ENCODE measurements at regions not wholly inside any gene's neighbourhood (a gene's known extent, or its start where the extent isn't known, plus 50 kb on each side); places are given as distances from the start of the nearest gene placed in this dataset.
"Not testable (repeated sequence)": the region's sequence is repeated elsewhere in the genome, so short reads cannot be mapped to it uniquely, and the experiment has no call there.

DNA sequence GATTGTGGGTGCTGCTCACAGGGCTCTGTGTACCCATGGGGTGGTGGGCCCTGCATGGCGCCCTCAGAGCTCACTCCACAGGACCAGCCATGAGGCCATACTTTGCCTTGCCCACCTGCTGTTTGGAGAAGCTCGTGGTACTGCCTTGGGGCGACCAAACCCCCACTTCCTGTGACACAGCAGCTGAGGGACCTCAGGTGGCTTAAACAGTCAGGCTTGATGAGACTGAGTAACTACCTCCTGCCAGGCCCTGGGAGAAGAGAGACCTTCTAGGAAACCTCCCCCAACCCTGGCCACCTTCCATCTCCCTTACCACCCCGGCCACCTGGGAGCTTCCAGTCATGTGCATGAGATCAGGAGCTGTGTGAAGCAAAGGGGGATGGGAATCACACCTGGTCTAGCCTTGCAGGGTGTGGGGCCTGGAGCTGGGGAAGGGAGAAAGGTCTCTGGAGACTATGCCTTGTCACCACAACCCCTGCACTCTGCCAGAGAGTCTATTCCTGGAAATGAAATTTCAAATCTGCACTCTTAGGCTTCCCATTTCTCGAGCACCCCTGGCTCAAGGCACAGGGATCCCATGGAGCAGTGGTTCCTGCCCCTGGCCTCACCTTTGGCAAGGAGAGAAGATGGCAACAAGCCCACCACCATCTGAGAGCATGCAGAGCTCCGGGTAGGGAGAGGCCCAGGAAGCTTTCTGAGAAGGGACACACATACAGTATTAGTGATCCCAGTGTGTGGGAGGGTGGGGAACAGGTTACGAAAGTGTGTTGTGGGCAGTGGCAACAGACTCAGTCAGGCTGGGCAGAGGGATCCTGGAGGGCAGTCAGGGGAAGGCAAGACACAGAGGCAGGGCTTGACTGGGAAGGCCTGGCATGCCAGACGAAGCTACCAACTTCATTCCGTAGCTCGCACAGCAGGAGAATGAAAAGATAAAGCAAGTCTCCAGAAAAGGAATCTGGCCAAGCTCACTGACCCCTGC, 125.0 kb downstream of the URI1 start:
- 90 to 92% methylated on average over 10 of the region's 10 CpGs for WGBS, 2 experiments
- Histone ChIP-seq H3K36me3 (ENCODE audit: control insufficient read depth, insufficient read depth, low read length) (no peaks in the 10 kb centered on the region), H3K4me1 (ENCODE audit: control insufficient read depth, insufficient read depth, low read length) (peaks cover 8% of the 10 kb centered on the region), H3K27me3 (ENCODE audit: control insufficient read depth, insufficient read depth, low read length, poor library complexity, severe bottlenecking) (peaks cover 1% of the 10 kb centered on the region), H3K4me3 (ENCODE audit: insufficient read depth, low read depth, low read length) (no peak overlapping the region), H3K27ac (ENCODE audit: insufficient read depth, low read depth, low read length, poor library complexity, severe bottlenecking) (no peak overlapping the region), H3K9me3 (ENCODE audit: control insufficient read depth, low read length) (no peaks in the 10 kb centered on the region)

GRCh38 chr19:30067956-30068506, 126.0 kb downstream of the URI1 start:
- not testable (repeated sequence) for H3K36me3 ChIP-seq (ENCODE audit: control insufficient read depth, insufficient read depth, low read length); H3K27ac ChIP-seq (ENCODE audit: insufficient read depth, low read depth, low read length, poor library complexity, severe bottlenecking); H3K4me1 ChIP-seq (ENCODE audit: control insufficient read depth, insufficient read depth, low read length); H3K4me3 ChIP-seq (ENCODE audit: insufficient read depth, low read depth, low read length); H3K9me3 ChIP-seq (ENCODE audit: control insufficient read depth, low read length); H3K27me3 ChIP-seq (ENCODE audit: control insufficient read depth, insufficient read depth, low read length, poor library complexity, severe bottlenecking)
- WGBS, 2 experiments: 90 to 95% methylated on average over 2 of the region's 2 CpGs

DNA sequence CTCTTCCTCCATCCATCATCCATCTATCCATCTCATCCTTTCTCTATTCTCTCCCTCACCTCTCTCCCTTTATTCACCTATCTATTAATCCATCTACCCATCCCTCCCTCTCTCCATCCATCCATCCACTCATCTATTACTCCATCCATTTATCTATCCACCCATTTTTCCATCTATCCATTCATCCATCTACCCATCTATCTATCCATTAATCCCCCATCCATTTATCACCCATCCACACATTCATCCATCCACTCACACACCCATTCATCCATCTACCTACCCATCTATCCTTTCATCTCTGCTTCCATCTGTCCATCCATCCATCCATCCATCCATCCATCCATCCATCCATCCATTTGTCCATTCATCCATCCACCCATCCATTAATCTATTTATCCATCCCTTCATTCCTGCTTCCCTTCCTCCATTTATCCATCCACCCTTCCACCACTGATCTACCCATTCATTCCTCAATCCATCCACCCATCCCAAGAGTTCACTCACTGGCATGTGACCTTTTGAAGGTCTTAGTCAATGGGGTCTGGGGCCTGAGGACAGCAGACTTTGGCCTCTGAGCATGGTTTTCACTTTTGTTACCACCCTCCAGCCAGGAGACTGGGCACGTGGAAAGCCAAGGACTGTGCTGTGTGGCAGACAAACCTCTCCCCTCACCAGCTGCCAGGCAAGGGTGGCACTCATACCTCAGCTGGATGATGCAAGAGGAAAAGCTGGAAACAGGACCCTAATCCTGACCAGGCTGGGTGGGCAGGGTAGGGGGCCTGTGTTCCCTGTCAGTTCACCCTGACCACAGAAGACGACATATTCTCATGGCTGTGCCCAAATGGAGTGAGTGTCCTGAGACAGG, 126.7 kb downstream of the URI1 start:
- 92 to 97% methylated on average over 2 of the region's 2 CpGs for WGBS, 2 experiments
- H3K27me3 ChIP-seq (ENCODE audit: control insufficient read depth, insufficient read depth, low read length, poor library complexity, severe bottlenecking): peaks cover 4% of the 10 kb centered on the region
- H3K4me3 ChIP-seq (ENCODE audit: insufficient read depth, low read depth, low read length): no peak overlapping the region
- no peak overlapping the region for H3K27ac ChIP-seq (ENCODE audit: insufficient read depth, low read depth, low read length, poor library complexity, severe bottlenecking)
- H3K4me1 ChIP-seq (ENCODE audit: control insufficient read depth, insufficient read depth, low read length): peaks cover 8% of the 10 kb centered on the region
- H3K9me3 ChIP-seq (ENCODE audit: control insufficient read depth, low read length): no peaks in the 10 kb centered on the region
- H3K36me3 ChIP-seq (ENCODE audit: control insufficient read depth, insufficient read depth, low read length): no peaks in the 10 kb centered on the region

GRCh38 chr19:30069535-30070197, 127.6 kb downstream of the URI1 start:
- 68 to 76% methylated on average over 8 of the region's 8 CpGs for WGBS, 2 experiments
- H3K9me3 ChIP-seq (ENCODE audit: control insufficient read depth, low read length): no peaks in the 10 kb centered on the region
- no peaks in the 10 kb centered on the region for H3K36me3 ChIP-seq (ENCODE audit: control insufficient read depth, insufficient read depth, low read length)
- peaks cover 8% of the 10 kb centered on the region for H3K4me1 ChIP-seq (ENCODE audit: control insufficient read depth, insufficient read depth, low read length)
- no peak overlapping the region for H3K4me3 ChIP-seq (ENCODE audit: insufficient read depth, low read depth, low read length)
- H3K27ac ChIP-seq (ENCODE audit: insufficient read depth, low read depth, low read length, poor library complexity, severe bottlenecking): peak overlapping the region; percentile 44
- peaks cover 4% of the 10 kb centered on the region for H3K27me3 ChIP-seq (ENCODE audit: control insufficient read depth, insufficient read depth, low read length, poor library complexity, severe bottlenecking)

DNA sequence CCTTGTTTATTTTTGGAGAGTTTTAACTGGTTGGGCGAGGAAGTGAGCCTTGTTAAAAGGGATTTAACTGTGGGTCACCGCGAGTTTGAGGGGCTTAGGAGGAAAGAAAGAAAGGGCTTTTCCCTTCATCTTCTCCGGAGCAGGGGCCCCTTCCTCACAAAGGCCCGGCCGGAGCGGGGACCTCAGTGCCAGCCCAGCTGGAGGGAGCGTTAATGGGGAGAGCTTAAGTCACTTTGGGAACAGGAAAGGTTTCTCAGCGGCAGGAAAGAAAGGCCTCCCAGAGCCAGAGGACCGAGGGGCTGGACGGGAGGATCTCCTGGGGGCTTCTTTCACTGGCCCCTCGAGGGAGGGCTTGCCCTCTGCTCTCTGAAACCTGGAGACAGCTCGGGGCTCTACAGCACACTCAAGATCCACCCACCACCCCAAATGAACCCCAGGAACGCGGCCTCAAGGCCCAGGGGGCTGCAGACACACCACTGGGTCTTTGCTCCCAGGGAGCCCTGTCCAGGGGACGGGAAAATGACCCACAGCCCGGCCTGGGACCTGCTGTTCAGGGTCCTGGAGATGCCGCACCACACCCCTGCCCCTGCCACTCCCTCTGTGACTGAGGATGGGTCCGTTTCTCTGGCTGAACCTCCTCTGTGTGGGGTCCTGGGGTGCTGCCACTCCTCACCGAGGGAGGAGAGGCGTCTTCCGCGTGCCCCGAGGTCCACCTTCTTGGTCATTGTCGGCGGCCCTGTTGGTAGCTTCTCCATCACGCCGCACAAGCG, 128.3 kb downstream of the URI1 start:
- peaks cover 4% of the 10 kb centered on the region for H3K27me3 ChIP-seq (ENCODE audit: control insufficient read depth, insufficient read depth, low read length, poor library complexity, severe bottlenecking)
- H3K27ac ChIP-seq (ENCODE audit: insufficient read depth, low read depth, low read length, poor library complexity, severe bottlenecking): peak overlapping the region; percentile 44
- peaks cover 8% of the 10 kb centered on the region for H3K4me1 ChIP-seq (ENCODE audit: control insufficient read depth, insufficient read depth, low read length)
- H3K4me3 ChIP-seq (ENCODE audit: insufficient read depth, low read depth, low read length): no peak overlapping the region
- no peaks in the 10 kb centered on the region for H3K9me3 ChIP-seq (ENCODE audit: control insufficient read depth, low read length)
- 56 to 66% methylated on average over 29 of the region's 29 CpGs for WGBS, 2 experiments
- no peaks in the 10 kb centered on the region for H3K36me3 ChIP-seq (ENCODE audit: control insufficient read depth, insufficient read depth, low read length)

DNA sequence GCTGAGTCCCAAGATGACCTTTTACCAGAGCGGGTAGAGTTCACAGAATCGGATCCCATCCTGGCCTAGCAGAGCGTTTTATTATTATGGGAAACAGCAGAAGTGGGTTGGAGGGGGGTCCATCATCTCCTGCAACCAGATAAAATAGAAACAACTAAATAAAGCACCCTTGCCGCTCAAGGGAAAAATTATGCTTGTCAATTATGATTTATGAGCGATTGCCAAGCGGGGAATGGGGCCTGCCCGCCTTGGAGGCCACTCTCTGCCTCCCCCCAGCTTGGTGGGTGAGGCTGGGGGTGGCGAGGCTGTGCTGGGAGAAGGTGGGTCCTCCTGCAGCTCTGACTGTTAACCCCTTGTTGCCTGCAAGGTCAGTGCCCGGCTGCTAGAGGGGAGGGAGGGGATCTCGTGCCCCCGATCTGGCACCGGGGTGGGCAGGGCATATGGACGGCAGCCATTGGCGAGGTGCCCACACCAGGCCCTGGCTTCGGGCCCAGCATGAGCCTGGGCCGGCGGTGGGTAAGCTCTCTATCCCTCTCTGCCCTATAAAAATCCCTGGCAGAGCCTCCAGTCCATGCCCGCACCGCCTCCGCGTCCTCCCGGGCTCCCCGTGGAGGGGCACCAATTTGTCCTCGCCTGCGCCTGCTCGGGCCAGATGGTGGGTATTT, 129.1 kb downstream of the URI1 start:
- H3K27me3 ChIP-seq (ENCODE audit: control insufficient read depth, insufficient read depth, low read length, poor library complexity, severe bottlenecking): peaks cover 4% of the 10 kb centered on the region
- peaks cover 8% of the 10 kb centered on the region for H3K4me1 ChIP-seq (ENCODE audit: control insufficient read depth, insufficient read depth, low read length)
- H3K36me3 ChIP-seq (ENCODE audit: control insufficient read depth, insufficient read depth, low read length): no peaks in the 10 kb centered on the region
- no peak overlapping the region for H3K27ac ChIP-seq (ENCODE audit: insufficient read depth, low read depth, low read length, poor library complexity, severe bottlenecking)
- no peak overlapping the region for H3K4me3 ChIP-seq (ENCODE audit: insufficient read depth, low read depth, low read length)
- H3K9me3 ChIP-seq (ENCODE audit: control insufficient read depth, low read length): no peaks in the 10 kb centered on the region
- WGBS, 2 experiments: 89% methylated on average over 26 of the region's 26 CpGs

DNA sequence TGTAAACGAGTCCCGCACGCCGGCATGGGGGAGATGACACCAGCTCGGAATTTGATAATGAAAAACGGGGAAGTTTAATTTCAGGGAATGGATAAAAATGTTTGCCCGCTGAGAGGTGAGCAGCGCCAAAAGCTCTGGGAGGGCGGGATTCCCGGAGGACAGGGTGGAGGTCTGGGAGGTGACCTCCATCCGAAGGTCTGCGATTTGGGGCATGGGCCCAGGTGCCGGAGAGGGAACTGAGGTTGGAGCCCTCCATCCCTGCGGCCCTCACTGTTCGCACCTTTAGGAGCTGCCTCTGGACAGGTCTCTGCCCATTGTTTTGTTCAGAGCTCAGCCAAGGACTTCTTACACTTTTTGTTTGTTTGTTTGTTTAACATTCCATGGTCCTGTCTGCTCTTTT, 129.8 kb downstream of the URI1 start:
- no peak overlapping the region for H3K4me3 ChIP-seq (ENCODE audit: insufficient read depth, low read depth, low read length)
- H3K27ac ChIP-seq (ENCODE audit: insufficient read depth, low read depth, low read length, poor library complexity, severe bottlenecking): no peak overlapping the region
- H3K27me3 ChIP-seq (ENCODE audit: control insufficient read depth, insufficient read depth, low read length, poor library complexity, severe bottlenecking): peaks cover 4% of the 10 kb centered on the region
- H3K9me3 ChIP-seq (ENCODE audit: control insufficient read depth, low read length): no peaks in the 10 kb centered on the region
- peaks cover 8% of the 10 kb centered on the region for H3K4me1 ChIP-seq (ENCODE audit: control insufficient read depth, insufficient read depth, low read length)
- H3K36me3 ChIP-seq (ENCODE audit: control insufficient read depth, insufficient read depth, low read length): no peaks in the 10 kb centered on the region
- 96% methylated on average over 15 of the region's 15 CpGs for WGBS, 2 experiments

DNA sequence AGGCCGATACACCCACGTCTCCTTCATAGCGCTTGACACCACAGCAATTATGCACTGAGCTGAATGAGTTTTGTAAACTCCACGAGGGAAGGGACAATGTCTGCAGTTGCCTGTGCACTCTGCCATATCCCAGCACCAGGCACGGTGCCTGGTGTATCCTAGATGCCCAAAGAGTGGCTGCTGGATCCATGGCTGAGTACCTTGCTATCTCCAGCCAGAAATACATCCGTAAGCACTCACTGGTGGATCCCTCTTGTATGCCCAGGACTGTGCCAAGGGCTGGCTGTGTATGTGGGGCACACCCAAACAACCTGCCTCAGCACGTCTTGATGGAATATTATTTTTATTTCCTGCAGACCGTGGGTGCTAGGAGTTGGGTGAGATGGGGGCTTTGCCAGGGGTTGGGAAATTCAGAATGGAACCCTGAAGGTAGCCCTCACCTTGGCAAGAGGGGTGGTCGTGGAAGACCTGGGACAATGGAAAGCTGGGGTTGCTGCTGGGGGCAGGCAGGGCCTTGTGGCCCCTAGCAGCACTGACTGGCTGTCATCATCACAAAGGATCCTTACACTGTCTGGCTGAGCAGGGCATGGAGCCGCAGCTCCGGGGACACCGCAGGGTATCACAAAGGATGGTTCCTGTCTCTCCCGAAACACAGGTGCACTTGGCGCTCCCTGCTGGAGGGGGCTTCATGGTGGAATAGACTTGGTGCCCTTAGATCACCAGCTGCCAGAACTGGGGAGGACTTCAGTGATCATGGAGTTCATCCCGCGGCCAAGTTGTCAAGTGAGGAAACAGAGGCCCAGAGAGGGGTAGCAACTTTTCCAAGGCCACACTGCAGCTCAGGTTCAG, 131.3 kb downstream of the URI1 start:
- WGBS, 2 experiments: 92 to 93% methylated on average over 16 of the region's 16 CpGs
- Histone ChIP-seq H3K4me3 (ENCODE audit: insufficient read depth, low read depth, low read length) (no peak overlapping the region), H3K36me3 (ENCODE audit: control insufficient read depth, insufficient read depth, low read length) (no peaks in the 10 kb centered on the region), H3K4me1 (ENCODE audit: control insufficient read depth, insufficient read depth, low read length) (peaks cover 8% of the 10 kb centered on the region), H3K9me3 (ENCODE audit: control insufficient read depth, low read length) (no peaks in the 10 kb centered on the region), H3K27ac (ENCODE audit: insufficient read depth, low read depth, low read length, poor library complexity, severe bottlenecking) (no peak overlapping the region), H3K27me3 (ENCODE audit: control insufficient read depth, insufficient read depth, low read length, poor library complexity, severe bottlenecking) (peaks cover 4% of the 10 kb centered on the region)

Measured in ectodermal cell (in vitro differentiated cells).